Stimulated activated CD8-positive, alpha-beta memory T cell treated with anti-CD3 and anti-CD28 coated beads, Interleukin-15, amount 100 ng/mL, for 48 hours (primary cell): ENCODE measurements at regions not wholly inside any gene's neighbourhood (a gene's known extent, or its start where the extent isn't known, plus 50 kb on each side); places are given as distances from the start of the nearest gene placed in this dataset.
"Not testable (repeated sequence)": the region's sequence is repeated elsewhere in the genome, so short reads cannot be mapped to it uniquely, and the experiment has no call there.

Experiments used
- DNase-seq, 2 donors: peaks; one replicate each; pipeline ENCODE4 v3.0.0-alpha.2; 2020; ENCODE audit warnings: low read depth in 2 of 2

DNA sequence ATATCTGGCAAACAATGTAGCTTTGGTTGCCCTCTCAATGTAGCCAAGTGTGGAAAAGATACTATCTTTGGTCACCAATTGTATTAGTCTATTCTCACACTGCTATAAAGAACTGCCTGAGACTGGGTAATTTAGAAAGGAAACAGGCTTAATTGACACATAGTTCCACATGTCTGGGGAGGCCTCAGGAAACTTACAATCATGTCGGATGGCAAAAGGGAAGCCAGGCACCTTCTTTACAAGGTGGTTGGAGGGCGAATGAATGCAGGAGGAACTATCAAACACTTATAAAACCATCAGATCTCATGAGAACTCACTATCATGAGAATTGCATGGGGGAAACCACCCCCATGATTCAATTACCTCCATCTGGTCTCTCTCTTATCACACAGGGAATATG lies 133.1 kb upstream of the TBCA start:
- no peak for DNase-seq

DNA sequence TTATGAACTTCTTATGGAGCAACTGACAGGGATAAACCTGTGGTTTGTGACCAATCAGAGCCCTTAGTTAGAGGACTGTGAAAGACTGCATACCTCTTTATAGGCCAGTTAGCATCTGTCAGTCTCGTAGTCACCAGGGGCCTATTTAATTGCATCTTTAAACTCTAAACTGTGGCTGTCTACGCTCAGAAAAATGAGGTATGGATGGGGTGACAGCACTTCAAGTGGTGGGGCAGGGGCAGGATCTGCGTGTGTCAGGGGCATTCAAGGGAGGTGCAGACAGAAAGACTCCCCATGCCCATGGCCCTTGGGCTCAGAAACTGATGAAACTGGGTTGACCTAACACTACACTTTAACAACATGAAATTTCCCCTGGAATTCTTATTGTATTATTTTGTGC lies 132.6 kb upstream of the TBCA start:
- DNase-seq: no peak

DNA sequence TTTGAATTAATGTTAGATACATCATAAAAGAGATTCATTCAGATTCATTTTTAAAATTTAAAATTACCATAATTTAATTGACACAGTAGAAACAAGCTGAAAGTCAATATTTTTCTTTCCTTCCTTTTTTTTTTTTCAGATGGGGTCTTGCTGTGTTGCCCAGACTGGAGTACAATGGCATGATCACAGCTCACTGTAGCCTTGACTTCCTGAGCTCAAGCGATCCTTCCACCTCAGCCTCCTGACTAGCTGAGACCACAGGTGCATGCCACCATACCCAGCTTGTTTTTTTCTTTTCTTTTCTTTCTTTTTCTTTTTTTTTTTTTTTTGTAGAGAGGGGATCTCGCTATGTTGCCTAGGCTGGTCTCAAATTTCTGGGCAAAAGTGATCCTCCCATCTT lies 131.6 kb upstream of the TBCA start:
- DNase-seq: no peak

DNA sequence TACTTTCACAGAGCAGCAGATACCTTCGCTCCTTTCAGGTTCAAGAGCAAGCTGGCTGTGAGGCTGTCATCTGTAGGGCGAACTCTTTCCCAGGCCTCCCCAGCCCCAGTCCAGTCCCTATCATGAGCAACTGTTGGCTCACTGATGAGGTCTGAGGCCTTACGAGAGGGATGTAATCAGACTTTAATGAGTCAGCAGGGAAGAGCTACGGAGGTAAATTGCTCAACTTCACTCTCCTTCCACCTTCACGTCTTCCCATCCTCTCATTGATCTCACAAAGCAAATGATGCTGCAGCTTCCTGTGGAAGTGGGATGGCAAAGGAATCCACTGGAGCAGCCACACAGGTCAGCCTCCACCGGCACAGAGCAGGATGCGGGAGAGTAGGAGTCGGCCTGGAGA lies 130.7 kb upstream of the TBCA start:
- DNase-seq: no peak

DNA sequence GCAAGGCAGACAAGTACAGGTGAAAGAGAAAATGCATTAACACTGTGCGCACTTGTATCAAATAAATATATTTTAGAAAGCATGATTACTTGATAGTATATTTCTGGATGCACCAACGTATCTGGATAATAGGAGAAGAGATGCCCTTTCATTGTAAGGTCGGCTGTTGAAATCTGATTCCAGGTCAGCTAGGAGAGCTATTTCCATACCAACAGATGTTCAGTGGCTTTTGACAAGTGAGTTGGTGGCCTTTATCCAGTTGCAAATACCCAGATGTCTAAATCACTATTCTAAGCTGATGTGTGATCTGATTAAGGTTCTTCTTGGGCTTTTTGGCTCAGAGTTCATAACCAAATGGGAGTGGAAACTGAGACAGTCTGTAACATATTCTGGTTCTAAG lies 128.2 kb upstream of the TBCA start:
- DNase-seq: no peak

DNA sequence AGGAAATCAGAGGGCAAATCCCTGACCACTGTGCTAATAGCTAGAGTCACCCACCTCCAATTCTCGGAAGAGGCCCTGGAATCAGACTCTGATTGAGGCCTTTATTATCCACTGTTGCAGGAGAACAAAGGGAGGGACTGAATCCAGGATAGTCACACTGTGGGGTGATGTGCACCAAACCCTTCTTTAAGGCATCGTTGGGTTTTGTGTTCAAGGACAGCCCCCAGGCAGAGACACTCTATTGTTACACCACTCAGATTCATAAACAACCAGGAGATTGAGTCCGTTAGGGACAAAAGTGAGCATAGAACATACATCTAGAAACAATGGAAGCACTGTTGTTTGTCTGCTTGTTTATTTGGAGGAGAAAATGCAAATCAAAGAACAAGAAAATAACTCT lies 124.6 kb upstream of the TBCA start:
- DNase-seq: no peak

DNA sequence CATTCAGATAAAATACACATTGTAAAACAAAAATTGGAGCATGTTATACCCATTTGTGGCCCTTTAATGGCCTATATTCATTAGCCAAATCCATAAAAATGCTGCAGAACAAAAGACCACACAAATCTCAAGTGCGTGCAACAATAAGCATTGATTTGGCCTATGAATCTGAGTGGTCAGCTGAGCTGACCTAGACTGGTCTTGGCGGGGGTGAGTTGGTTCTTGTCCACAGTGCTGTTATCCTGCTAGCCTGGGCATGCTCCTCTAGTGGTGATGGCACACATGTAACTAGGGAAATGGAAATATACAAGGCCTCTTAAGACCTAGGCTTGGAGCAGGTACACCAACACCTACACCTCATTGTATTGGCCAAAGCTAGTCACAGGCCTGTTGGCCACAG lies 122.2 kb upstream of the TBCA start:
- DNase-seq: no peak

DNA sequence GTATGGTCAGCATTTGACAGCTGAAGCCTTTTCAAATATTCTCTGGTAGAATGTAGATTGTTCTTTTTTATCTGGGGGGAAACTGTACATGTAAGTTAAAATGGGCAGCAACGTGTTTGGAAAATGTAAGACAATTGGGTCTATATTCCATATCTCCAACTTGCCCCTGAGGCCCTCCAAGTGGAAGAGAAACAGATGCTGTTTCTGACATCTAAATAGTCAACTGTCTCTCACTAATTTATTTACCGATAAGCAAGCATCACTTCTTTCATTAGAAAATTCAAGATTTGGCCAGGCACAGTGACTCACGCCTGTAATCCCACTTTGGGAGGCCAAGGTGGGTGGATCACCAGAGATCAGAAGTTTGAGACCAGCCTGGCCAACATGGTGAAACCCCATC lies 120.2 kb upstream of the TBCA start:
- no peak for DNase-seq

DNA sequence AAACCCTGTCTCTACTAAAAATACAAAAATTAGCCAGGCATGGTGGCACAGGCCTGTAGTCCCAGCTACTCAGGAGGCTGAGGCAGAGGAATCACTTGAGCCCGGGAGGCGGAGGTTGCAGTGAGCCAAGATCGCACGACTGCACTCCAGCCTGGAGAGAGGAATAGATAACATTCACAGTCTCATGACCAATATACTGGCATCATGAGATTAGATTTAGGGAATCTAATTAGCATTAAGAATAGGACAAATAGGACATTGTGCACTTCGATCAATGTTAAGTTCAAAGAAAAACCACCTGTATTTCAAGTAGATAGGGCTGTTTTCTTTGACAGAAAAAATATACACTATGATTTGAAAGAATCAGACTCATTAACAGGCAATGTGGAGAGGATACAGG lies 118.0 kb upstream of the TBCA start:
- DNase-seq: not testable (repeated sequence)

DNA sequence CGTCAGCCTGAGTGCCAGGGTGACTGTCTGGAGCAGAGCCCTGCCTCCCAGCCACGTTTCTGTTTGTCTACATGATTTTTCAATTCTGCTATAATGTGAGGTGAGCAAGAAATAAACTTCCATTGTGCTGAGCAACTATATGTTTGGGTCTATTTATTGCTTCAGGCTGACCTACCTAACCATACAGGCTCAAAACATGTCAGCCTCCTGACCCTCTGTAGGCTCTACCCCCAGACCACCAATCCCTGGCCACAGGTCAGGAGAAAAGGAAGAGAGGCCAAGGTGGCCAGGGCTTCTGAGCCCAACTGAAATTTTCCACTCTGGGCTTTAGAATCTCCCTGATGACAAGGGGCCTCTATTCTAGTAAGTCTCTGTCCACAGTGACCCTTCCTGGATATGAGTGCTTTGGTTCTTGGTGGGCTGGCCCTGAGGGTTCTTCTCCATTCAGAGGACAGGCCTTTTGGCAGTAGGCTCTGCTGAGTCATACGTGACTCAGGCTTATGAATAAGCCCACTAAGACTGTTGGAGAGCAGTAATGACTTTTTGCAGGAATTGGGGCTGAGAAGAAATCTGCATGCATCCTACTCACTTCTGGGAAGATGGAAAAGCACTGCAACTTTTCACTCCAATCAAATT lies 117.2 kb upstream of the TBCA start:
- no peak for DNase-seq

DNA sequence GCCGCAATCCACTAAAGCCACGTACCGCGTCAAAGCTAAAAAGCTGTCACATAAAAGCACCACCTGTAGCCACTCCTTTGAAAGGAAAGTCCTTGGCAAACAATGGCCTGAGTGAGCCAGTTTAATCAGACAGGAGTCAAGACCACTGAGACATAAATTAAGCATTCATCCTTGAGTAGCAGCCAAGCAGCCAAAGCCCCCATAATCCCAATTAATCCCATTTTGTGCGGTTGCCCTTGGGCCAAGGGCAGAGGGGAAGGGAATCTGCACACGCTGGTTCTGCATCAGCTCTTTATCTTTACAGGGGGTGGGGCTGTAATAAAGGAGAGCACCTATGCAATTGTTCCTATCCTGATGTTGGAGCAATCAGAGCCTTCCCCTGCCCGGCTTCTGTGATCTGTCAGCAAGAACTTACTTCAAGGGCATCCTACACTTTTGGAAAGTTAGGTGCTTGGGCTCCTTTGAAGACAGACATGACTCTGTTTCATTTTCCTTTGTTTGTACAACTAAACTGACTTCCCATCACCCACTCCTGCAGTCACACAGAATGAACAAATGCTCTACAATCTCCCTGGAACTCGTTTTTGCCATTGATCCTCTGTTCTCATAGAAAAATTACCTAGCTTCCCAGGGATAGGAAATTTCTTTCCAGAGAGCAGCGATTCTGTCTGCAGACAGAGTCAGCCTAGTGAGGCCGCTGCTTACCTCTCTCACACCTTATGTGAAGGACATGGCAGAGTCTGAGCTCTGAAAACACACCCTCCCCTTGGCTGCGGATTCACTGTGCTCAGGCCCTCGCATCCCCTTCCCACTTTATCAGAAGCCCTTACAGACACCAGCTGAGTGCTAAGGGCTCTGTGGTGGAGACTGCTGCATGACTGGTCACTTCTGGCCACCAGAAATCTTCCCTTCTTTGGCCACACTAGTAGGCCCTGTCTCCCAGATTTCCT lies 116.2 kb upstream of the TBCA start:
- DNase-seq: no peak

DNA sequence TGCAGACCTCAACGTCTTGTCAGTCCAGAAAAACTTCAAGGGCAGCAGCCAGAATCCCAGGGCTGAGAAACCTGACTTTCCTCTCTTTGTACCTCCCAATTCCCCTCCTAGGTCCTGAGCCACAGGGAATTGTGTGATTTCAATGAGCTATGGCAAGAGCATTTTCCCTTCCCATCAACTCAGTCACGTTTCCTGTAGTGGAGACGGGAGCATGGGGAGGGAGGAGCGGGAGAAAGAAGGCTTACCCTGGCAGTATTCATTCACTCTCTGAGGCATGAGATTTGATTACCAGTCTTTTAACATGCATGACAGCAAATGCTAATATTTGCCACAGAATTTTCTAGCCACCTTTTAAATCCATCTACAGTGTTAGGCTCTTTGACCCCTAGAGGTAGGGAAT lies 109.4 kb upstream of the TBCA start:
- DNase-seq: no peak

DNA sequence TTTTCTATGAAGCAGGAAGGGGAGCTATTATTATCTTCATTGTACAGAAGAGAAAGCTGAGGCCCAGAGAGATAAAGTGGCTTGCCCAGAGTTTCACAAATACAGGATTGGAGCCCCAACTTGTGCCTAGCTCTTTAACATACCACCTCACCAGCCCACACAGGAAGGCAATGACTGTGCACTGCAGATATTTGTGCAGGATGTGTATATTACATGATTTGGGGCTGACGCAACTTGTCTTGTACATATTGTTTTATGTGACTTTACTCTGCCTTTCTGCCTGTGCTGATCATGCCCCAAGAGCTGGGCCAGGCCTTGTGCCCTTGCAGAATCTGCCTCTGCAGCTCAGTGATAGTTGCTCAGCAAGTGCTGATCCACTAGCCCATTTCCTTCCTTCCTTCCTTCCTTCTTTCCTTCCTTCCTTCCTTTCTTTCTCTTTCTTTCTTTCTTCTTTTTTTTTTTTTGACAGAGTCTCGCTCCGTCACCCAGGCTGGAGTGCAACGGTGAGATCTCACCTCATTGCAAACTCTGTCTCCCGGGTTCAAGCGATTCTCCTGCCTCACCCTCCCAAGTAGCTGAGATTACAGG lies 106.6 kb upstream of the TBCA start:
- peak; percentile 4 to 22 for DNase-seq

DNA sequence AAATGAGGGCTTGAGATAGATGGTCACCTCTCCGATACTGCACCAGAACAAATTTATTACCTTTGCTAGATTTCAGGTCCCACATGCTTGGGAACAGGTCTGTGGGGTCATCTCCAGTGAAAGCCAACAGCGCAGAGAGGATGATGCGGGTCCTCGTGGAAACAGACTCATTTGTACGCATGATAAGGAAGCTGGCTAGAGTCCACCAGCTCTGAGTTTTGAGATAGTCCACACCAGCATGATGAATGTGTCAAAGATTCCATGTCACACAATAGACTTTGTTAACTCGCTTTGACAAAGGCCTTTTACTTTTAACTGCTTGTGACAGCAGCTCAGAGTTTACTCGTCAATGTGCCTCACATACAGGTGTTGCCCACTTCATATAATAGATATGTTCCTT lies 105.4 kb upstream of the TBCA start:
- no peak for DNase-seq

DNA sequence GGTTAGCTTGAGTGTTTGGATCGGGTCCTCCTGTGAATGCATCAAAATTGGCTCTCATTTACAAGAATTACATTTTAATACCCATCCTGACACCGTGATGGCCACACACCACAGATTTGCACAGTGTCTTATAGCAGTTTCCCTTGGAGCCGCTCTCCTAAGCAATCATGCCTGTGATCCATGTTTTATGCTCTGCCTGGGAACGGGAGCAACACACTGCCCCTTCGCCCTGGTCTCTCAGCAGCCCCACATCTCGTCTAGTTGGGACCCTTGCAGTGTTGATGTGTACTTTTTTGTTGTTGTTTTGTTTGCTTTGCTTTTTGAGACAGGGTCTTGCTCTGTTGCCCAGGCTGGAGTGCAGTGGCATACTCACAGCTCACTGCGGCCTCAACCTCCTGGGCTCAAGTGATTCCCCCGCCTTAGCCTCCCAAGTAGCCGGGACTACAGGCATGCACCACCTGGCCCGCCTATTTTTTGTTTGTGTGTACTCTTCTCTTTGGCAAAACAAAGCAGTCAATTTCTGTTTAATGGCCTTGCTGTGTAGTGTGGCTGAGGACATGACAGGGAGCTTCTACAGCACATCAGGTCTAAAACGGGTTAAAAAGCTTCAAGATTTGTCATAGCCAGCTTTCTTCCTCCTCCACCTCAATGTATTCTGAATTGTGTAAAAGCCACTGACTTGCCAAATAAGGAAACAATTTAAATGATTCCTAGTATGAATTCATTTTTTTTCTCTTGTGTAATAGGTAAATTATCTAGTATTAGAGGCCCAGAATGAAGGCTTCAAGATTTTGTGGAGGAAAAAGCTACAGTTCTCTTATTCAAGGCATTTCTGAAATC lies 101.6 kb upstream of the TBCA start:
- no peak for DNase-seq

DNA sequence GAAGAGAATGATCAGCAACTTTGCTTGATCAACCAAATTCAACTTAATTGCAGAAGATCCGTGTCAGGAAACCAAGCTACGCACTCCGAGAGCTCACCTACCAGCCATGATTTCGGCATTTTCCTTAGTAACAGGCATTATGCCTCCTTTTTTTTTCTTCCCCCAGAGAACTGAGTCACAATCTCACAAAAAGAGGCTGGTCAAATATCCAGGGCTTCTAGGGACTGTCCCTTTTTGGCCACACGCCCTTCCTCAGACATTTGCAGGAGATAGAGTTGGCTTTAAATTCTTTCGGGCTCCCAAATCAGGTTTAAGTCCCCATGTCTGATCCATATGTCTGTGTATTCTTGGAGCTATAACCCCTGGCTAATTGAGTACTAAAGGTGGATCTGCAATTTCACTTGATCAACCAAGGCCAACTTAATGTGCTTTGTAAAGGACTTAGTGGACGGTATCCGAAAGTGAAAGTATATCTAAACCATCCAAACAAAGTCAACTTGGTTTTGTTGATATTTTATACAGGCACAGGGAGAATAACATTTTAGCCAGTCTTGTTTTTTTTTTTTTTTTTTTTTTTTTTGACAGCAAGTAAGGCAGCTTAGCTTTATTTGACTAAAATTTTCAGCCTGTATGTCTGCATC lies 100.8 kb upstream of the TBCA start:
- DNase-seq: no peak

DNA sequence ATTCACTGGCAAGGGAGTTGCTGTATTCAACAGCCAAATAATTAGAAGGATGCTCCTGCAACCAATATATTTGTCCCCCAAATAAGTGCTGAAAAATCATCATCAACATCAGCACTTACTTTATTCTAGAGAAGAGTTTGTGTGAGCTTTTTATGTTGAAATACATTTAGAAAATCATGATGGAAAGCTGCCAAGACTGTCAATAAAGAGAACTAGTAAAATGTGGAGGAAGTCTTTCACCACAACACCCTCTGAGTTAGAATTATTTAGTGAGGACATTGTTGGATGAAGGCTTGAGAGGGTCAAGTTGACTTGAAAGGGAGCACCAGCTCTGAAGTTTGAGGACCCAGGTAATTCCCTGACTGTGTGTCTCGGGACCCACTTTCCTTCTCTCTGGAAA lies 100.2 kb upstream of the TBCA start:
- DNase-seq: no peak

DNA sequence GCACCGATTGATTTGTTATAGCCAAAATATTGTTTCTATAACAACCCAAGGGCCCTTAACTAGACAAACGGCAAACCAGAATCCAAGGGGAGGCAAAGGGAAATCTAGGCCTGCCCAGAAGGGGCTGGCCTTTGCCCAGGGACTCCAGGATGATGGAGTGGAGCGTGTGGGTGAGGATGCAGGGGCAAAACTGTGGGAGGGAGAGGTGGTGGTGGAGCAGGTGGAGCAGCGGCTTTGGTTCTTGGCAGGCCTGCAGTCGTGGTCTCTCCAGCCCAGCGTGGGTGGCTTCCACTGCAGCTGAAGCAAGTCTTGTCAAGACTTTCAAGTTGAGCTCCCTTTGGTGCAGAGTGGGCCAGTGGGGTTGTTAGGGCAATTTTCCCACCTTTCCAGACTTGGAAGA lies 98.6 kb upstream of the TBCA start:
- no peak for DNase-seq

DNA sequence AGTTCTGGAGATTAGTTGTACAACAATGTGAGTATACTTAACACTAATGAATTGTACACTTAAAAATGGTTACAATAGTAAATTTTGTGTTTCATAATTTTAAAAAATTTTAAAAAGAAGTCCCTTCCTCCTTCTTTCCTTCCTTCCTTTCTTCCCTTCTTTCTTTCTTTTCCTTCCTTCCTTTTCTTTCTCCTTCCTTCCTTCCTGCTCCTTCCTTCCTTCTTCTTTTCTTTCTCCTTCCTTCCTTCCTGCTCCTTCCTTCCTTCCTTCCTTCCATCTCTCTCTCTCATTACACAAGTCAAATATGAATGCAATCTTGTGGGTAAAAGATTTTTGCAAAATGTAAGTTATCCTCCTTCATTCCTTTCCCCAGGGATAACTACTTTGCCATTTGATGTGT lies 97.1 kb upstream of the TBCA start:
- no peak for DNase-seq

DNA sequence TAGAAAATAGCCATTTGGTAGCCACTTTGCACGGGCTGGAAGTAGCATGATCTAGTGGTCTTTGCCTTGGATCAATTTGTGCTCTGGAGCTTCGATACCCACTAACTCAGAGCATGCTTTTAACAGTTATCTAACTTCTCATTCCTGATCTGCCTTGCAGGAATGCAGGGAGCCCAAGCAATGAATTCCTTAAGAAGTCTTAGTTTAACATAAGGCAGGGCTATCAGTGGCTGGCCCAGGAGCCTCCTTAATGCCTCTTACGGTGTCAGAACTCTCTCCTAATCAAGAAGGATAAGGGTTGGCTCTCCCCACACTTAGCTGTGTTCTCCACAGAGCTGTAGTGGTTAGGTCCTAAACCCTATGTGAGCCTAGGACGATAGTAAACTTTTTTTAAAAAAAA lies 95.8 kb upstream of the TBCA start:
- no peak for DNase-seq

DNA sequence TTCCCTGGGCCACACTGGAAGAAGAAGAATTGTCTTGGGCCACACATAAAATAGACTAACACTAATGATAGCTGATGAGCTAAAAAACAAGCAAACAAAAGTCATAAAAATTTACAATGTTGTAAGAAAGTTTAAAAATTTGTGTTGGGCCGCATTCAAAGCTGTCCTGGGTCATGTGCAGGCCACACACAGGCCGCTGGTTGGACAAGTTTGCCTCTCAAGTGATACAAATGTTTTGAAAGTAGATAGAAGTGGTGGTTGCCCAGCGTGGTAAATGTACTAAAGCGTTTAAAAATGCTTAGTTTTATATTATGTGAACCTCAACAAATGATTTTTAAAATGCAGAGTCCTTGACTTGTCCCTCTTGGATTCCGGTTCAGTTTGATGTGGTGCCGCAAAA lies 94.9 kb upstream of the TBCA start:
- DNase-seq: no peak
